ENCODE measurements at regions not wholly inside any gene's neighbourhood (a gene's known extent, or its start where the extent isn't known, plus 50 kb on each side); places are given as distances from the start of the nearest gene placed in this dataset.
"Not testable (repeated sequence)": the region's sequence is repeated elsewhere in the genome, so short reads cannot be mapped to it uniquely, and the experiment has no call there.

- DNase-seq: no peak
Observed at GRCh38 chr20:53800883-53801604, 207.4 kb upstream of the ZNF217 start.

- no peak for DNase-seq
Observed at GRCh38 chr20:53800418-53800817, 206.8 kb upstream of the ZNF217 start.

- DNase-seq: no peak
Observed at GRCh38 chr20:53797085-53797484, 203.4 kb upstream of the ZNF217 start.

- DNase-seq: no peak
Observed at GRCh38 chr20:53795170-53795569, 201.5 kb upstream of the ZNF217 start.

DNA sequence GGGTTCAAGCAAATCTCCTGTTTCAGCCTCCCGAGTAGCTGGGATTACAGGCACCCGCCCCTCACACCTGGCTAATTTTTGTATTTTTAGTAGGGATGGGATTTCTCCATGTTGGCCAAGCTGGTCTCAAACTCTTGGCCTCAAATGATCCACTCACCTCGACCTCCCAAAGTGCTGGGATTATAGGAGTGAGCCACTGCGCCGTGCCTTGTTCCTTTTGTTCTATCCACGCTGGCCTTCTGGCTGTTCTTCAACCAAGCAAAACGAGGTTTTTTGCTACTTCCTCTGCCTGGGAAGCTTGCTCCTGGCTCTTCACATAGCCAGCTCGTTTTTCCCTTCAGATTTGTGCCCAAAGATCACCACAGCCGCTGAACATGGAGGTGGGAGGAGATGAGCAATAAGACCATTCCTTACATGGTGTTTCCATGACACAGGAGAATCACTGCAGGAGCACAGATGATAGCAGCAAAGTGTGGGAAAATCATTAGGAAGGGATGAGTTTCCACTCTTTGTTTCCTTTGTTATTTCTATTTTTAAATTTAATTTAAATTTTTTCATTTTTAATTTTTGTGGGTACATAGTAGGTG, 201.0 kb upstream of the ZNF217 start:
- no peak for DNase-seq

DNA sequence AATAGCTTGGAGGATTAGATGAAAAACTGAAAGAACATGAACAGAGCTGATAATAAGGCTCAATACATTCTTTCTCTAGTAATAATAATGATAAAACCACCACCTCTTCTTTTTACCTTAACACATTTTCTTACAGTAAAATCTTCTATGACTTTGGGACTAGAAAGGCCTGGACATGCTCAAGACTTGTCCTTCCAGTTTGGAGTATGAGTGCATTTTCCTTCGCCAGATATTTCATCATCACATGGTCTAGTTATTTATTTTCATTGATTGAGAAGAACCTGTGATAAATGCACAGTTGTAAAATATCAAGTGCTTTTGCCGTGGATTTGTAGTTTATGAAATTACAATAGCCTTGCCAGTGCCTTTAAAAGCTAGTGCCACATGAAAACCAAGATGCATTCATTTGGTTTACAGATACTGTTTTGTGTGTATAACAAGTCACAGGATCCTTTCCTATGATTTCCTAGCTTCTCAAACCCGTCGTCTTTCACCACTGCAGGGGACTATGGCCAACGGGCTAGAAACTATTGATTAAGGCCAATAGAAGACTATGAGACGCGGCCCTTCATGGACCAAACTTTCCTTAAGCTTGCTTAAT, 200.2 kb upstream of the ZNF217 start:
- DNase-seq: no peak

DNA sequence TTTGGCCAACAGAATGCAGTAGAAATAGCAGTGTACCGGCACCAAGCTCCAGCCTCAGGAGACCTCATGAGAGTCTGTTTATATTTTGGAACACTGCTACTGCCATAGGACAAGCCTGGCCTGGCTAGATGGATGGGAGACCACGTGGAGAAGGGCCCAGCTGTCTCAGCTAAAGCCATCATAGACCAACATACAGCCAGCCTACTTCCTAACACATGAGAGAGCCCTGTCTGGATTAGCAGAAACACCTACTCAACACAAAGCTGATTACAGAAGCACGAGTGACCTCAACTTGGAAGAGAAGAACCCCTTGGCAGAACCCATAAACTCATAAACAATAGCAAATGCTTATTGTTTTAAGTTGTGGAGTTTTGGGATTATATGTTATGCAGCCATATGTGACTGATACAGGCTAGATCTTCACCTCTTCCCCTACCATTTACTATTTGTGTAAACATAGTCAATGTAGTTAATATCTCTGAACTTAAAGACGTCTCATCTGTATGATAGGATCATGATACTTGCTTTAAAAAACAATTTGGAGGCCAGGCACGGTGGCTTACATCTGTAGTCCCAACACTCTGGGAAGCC, 199.4 kb upstream of the ZNF217 start:
- no peak for DNase-seq

- no peak for DNase-seq
Observed at GRCh38 chr20:53789989-53790675, 196.5 kb upstream of the ZNF217 start.

DNA sequence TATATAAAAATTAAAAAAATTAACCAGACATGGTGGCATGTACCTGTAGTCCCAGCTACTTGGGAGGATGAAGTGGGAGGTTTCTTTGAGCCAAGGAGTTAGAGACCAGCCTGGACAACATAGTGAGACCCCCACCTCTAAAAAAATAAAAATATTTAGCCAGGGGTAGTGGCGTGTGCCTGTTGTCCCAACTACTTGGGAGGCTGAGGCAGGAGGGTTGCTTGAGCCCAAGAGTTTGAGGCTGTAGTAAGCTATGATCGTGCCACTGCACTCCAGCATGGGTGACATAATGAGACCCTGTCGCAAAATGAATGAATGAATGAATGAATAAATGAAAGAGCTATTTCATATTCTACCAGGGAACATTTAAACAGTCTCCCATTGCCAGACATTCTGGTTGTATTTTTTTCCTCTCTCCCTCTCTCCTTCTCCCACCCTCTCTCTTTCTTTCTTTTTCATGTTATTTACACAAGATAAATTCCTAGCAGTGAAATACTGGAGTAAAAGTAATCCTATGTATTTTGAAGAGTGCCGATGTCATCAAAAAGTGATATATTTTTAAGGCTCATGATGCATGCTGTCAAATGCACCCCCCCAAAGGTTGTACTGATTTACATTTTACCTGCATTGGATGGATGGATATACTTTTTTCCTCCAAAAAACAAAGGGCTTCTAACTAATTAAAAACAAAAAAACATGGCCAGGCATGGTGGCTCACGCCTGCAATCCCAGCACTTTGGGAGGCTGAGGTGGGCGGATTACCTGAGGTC, 194.8 kb upstream of the ZNF217 start:
- DNase-seq: no peak

DNA sequence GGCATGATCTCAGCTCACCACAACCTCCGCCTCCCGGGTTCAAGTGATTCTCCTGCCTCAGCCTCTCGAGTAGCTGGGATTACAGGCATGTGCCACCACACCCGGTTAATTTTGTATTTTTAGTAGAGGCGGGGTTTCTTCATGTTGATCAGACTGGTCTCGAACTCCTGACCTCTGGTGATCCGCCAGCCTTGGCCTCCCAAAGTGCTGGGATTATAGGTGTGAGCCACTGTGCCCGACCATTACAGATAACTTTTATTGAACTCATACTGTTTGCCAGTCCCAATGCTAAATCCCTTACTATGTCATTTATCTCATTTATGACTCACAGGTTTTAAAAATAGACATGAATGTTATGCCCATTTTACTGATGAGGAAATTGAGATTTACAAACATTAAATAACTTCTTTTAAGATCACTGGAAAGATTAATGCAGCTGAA, 193.9 kb upstream of the ZNF217 start:
- not testable (repeated sequence) for DNase-seq

DNA sequence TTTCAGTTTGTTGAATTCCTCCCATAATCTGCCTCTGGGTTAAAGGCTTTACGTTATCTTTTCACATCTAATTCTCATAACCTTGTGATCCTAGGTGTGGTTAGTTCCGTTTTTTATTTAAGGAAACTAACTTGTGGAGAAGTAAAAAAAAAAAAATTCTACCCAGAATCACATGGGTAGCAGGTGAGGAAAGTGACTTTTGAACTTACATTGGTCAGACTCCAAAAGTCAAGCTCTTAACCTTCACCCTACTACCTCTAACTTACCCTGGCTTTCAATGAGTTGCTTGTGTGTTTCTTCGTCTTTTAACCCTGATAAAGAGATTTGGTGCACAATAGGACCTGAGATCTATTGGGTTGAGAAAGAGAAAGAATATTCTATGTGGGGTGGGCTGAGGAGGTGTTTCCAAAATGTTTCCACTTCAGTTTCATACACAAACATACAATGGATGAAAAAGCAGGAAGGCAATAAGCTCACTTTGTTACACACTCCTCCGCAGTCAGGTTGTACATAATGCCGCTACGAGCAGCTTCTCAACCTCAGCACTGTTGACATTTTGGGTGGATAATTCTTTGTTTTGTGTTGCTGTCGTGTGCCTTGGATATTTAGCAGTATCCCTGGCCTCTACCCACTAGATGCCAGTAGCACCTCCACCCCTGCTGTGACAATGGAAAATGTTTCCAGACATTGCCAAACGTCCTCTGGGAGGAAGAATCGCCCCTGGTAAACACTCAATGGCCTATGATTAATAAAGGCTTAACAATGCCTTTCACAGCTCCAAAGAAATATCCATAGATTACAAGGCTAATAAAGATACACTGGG, 193.0 kb upstream of the ZNF217 start:
- no peak for DNase-seq

DNA sequence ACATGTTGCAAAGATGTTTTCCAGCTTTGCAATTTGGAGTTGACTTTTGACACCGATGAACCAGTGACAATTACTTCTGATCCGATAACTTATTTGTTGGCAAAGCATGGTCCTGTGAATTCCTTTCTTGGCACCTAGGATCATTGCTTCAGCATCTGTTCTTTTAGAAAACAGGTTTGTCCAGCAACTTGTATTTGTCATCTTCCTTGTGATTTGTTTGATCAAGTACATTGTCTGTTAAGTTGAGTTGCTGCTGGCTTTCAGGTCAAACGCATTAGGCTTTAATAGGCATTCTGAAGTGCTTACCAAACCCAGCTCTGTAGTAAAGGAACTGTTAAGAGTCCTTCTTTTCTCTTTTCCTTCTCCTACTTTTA, 192.4 kb upstream of the ZNF217 start:
- DNase-seq: no peak

- no peak for DNase-seq
Observed at GRCh38 chr20:53785320-53785719, 191.7 kb upstream of the ZNF217 start.

- no peak for DNase-seq
Observed at GRCh38 chr20:53783768-53784167, 190.1 kb upstream of the ZNF217 start.

DNA sequence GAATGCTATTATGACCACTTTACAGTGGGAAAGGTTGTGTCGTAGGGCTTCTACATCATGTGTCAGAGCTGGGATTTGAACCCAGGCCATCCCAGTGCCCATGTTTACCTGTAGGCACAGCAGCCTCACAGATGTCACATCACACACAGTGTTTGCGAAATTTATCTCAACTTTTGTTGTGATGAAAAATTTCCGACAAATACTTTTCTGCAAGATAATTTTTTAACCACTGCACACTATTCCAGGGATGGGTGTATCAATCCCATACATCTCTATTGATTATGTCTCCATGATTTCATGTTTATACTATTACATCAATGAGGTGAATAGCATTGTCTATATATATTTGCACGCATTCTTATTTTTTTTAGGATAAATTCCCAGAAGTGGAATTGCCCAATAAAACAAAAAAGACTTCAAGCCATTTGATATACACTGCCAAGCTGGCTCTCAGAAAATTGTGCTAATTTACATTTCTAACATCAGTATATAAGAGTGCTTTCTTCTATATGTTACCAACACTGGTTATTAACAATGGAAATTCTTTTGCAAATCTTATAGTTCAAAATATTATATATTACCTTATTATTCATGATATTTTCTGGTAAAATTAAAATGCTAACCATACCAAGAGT, 189.1 kb upstream of the ZNF217 start:
- DNase-seq: no peak

DNA sequence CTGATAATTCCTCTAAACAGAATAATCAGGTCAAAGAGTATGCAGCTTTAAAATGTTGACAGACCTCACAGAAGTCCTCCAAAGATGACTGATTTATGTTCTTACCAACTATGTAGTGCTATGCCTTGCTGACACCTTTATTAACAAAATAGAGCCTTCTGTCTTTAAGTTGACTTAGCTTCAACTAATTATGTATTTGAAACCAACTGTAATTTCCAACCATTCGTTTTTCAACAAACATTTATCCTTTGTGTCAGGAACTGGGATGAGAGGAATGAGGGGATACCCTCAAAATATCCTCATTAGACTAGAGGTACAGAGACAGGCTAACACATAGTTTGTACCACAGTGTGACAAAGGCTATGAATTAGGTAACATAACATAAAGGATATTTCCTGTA, 186.2 kb upstream of the ZNF217 start:
- no peak for DNase-seq

- DNase-seq: no peak
Observed at GRCh38 chr20:53778736-53779135, 185.1 kb upstream of the ZNF217 start.

DNA sequence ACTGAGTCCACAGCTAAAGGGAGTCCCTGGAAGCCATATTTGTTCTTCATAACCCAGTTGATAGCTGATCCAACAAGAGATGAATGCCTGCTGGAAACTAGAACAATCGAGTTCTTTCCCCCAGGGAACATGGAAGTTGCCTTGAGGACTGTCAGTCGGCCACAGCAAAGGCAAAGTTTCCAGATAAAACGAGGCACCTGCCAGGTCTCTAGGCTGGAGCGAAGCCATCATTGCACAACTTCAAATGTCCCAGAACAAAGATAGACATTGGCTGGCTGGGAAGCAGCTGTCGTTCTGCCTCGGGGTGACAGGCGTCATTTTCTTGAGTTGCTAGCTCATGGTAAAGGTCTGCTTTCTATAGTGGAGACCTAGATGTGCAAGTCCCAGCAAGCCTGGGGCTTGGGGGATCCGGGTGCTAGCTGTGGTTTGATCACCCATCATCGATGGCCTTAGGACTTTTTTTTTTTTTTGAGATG, 184.4 kb upstream of the ZNF217 start:
- DNase-seq: no peak

GRCh38 chr20:53777402-53777801, 183.8 kb upstream of the ZNF217 start:
- not testable (repeated sequence) for DNase-seq

GRCh38 chr20:53776858-53777257, 183.2 kb upstream of the ZNF217 start:
- no peak for DNase-seq
